Smooth muscle cell (in vitro differentiated cells): ENCODE measurements at regions not wholly inside any gene's neighbourhood (a gene's known extent, or its start where the extent isn't known, plus 50 kb on each side); places are given as distances from the start of the nearest gene placed in this dataset.

Experiments
- DNase-seq: peaks from one replicate; lab custom pipeline; 2025; ENCODE audit not compliant: unreplicated experiment; lab: John Stamatoyannopoulos, UW
- H2AFZ ChIP-seq: fragments of 200-600 bp; sonication (generic); 2 replicates; pipeline ENCODE4 v1.6.0; 2016; ENCODE audit warnings: antibody characterized with exemption, low read depth, mild to moderate bottlenecking
- H3F3A ChIP-seq: fragments of 200-600 bp; sonication (generic); 2 replicates; pipeline ENCODE4 v1.6.0; 2017; ENCODE audit warnings: antibody characterized with exemption, low read depth
- H3K27ac ChIP-seq: fragments of 200-600 bp; sonication (generic); 2 replicates; pipeline ENCODE4 v1.5.1; 2016; ENCODE audit warnings: low read depth, mild to moderate bottlenecking
- H3K27me3 ChIP-seq: fragments of 200-600 bp; sonication (generic); 2 replicates; pipeline ENCODE4 v1.6.1; 2016; ENCODE audit warnings: low read depth, mild to moderate bottlenecking
- H3K36me3 ChIP-seq: fragments of 200-600 bp; sonication (generic); 2 replicates; pipeline ENCODE4 v1.5.1; 2016; ENCODE audit warnings: low read depth
- H3K4me1 ChIP-seq: fragments of 200-600 bp; sonication (generic); 2 replicates; pipeline ENCODE4 v1.5.1; 2016; ENCODE audit warnings: low read depth
- H3K4me2 ChIP-seq: fragments of 200-600 bp; sonication (generic); 2 replicates; pipeline ENCODE4 v1.6.0; 2016; ENCODE audit warnings: mild to moderate bottlenecking
- H3K4me3 ChIP-seq: fragments of 200-600 bp; sonication (generic); 2 replicates; pipeline ENCODE4 v1.5.1; 2016; ENCODE audit warnings: mild to moderate bottlenecking
- H3K79me2 ChIP-seq: fragments of 200-600 bp; sonication (generic); 2 replicates; pipeline ENCODE4 v1.6.0; 2016; ENCODE audit warnings: low read depth, mild to moderate bottlenecking
- H3K9ac ChIP-seq: fragments of 200-600 bp; sonication (generic); 2 replicates; pipeline ENCODE4 v1.6.0; 2016; ENCODE audit warnings: low read depth
- H3K9me3 ChIP-seq: fragments of 200-600 bp; sonication (generic); replicated peaks from 2 replicates; pipeline ENCODE4 v1.5.1; 2016; ENCODE audit warnings: low read depth
- H4K20me1 ChIP-seq: fragments of 200-600 bp; sonication (generic); 2 replicates; pipeline ENCODE4 v1.6.0; 2016; ENCODE audit warnings: low read depth
- CTCF ChIP-seq: fragments of 200-600 bp; sonication (generic); IDR thresholded peaks from 2 replicates; pipeline ENCODE4 v1.5.1; 2017; ENCODE audit warnings: borderline replicate concordance, mild to moderate bottlenecking, antibody characterized with exemption; ENCODE audit not compliant: insufficient read depth, poor library complexity, severe bottlenecking
- WGBS: methylation state at CpG from one replicate; pipeline ENCODE4 v1.1.7; 2016; ENCODE audit warnings: low lambda C conversion rate; 5-methylcytosine and 5-hydroxymethylcytosine counted together

DNA sequence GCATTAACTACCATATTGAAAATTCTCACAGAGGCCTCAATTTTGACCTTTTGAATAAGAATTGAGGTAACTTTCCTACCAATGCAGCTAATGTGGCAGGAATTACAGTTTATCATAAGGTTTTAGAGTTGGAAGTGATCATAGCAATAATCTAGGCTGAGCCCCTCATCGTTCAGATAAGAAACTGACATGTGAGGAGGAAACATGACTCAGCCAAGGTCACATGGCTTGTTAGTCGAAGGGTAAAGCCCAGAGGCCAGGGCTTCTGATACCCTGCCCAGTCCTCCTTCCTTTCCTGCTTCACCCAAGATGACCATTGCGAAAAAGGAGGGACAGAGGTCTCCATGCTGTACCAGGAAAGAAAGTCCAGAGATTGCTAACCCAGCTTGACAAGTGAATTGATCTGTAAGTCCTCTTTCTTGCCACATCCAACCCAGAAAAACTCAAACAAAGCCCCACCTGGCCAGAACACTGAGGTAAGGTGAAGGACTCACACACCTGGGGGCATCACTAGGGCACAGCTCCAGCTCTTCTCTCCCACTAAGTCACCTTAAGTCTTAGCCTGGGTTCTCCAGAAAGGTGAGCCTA, 174.8 kb downstream of the EN1 start:
- no peak for DNase-seq

GRCh38 chr2:118671701-118672454, 175.6 kb downstream of the EN1 start:
- TF ChIP-seq CTCF, result no peak
- Histone ChIP-seq H3F3A (peaks cover 5% of the 10 kb centered on the region), H3K27ac (no peak overlapping the region), H3K4me1 (peaks cover 10% of the 10 kb centered on the region), H4K20me1 (no peaks in the 10 kb centered on the region), H3K9me3 (no peaks in the 10 kb centered on the region), H3K36me3 (no peaks in the 10 kb centered on the region), H3K27me3 (no peaks in the 10 kb centered on the region), H3K4me3 (no peak overlapping the region), H3K9ac (no peak overlapping the region), H3K79me2 (no peaks in the 10 kb centered on the region), H2AFZ (no peak overlapping the region), H3K4me2 (no peak overlapping the region)
- no peak for DNase-seq
- 96% methylated on average over 5 of the region's 5 CpGs for WGBS

More for the DNA sequence above, 174.8 kb downstream of the EN1 start:
- Histone ChIP-seq H3K27ac (no peak overlapping the region), H3K79me2 (no peaks in the 10 kb centered on the region), H2AFZ (no peak overlapping the region), H3K4me2 (no peak overlapping the region), H3K36me3 (no peaks in the 10 kb centered on the region), H3F3A (peaks cover 5% of the 10 kb centered on the region), H3K4me1 (peaks cover 10% of the 10 kb centered on the region), H4K20me1 (no peaks in the 10 kb centered on the region), H3K4me3 (no peak overlapping the region), H3K9me3 (no peaks in the 10 kb centered on the region), H3K27me3 (no peaks in the 10 kb centered on the region), H3K9ac (no peak overlapping the region)
- no peak for TF ChIP-seq CTCF
- WGBS, result 40% methylated on average over 3 of the region's 3 CpGs

GRCh38 chr2:118670838-118671237, 176.6 kb downstream of the EN1 start:
- Histone ChIP-seq H3K27me3 (no peaks in the 10 kb centered on the region), H2AFZ (no peak overlapping the region), H3K27ac (no peak overlapping the region), H3K4me2 (no peak overlapping the region), H3K36me3 (no peaks in the 10 kb centered on the region), H3K9ac (no peak overlapping the region), H3K9me3 (no peaks in the 10 kb centered on the region), H3K79me2 (no peaks in the 10 kb centered on the region), H3K4me1 (peaks cover 10% of the 10 kb centered on the region), H4K20me1 (no peaks in the 10 kb centered on the region), H3F3A (peaks cover 5% of the 10 kb centered on the region), H3K4me3 (no peak overlapping the region)
- 78% methylated on average over 6 of the region's 6 CpGs for WGBS
- no peak for TF ChIP-seq CTCF
- no peak for DNase-seq
